ENCODE measurements at regions not wholly inside any gene's neighbourhood (a gene's known extent, or its start where the extent isn't known, plus 50 kb on each side); places are given as distances from the start of the nearest gene placed in this dataset.
"Not testable (repeated sequence)": the region's sequence is repeated elsewhere in the genome, so short reads cannot be mapped to it uniquely, and the experiment has no call there.

DNA sequence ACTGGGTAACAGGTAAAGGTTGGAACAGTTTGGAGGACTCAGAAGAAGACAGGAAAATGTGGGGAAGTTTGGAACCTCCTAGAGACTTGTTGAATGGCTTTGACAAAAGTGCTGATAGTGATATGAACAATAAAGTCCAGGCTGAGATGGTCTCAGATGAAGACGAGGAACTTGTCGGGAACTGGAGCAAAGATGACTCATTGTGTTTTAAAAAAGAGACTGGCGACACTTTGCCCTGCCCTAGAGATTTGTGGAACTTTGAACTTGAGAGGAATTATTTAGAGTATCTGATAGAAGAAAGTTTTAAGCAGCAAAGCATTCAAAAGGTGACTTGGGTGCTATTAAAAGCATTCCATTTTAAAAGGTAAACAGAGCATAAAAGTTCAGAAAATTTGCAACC is 90.6 kb upstream of the CD44 start:
- TF ChIP-seq, protein P1, sequence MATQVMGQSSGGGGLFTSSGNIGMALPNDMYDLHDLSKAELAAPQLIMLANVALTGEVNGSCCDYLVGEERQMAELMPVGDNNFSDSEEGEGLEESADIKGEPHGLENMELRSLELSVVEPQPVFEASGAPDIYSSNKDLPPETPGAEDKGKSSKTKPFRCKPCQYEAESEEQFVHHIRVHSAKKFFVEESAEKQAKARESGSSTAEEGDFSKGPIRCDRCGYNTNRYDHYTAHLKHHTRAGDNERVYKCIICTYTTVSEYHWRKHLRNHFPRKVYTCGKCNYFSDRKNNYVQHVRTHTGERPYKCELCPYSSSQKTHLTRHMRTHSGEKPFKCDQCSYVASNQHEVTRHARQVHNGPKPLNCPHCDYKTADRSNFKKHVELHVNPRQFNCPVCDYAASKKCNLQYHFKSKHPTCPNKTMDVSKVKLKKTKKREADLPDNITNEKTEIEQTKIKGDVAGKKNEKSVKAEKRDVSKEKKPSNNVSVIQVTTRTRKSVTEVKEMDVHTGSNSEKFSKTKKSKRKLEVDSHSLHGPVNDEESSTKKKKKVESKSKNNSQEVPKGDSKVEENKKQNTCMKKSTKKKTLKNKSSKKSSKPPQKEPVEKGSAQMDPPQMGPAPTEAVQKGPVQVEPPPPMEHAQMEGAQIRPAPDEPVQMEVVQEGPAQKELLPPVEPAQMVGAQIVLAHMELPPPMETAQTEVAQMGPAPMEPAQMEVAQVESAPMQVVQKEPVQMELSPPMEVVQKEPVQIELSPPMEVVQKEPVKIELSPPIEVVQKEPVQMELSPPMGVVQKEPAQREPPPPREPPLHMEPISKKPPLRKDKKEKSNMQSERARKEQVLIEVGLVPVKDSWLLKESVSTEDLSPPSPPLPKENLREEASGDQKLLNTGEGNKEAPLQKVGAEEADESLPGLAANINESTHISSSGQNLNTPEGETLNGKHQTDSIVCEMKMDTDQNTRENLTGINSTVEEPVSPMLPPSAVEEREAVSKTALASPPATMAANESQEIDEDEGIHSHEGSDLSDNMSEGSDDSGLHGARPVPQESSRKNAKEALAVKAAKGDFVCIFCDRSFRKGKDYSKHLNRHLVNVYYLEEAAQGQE (IDR thresholded peaks at IDR 0.05; ENCODE audit: low read depth): not testable (repeated sequence)
- TF ChIP-seq, protein P2, sequence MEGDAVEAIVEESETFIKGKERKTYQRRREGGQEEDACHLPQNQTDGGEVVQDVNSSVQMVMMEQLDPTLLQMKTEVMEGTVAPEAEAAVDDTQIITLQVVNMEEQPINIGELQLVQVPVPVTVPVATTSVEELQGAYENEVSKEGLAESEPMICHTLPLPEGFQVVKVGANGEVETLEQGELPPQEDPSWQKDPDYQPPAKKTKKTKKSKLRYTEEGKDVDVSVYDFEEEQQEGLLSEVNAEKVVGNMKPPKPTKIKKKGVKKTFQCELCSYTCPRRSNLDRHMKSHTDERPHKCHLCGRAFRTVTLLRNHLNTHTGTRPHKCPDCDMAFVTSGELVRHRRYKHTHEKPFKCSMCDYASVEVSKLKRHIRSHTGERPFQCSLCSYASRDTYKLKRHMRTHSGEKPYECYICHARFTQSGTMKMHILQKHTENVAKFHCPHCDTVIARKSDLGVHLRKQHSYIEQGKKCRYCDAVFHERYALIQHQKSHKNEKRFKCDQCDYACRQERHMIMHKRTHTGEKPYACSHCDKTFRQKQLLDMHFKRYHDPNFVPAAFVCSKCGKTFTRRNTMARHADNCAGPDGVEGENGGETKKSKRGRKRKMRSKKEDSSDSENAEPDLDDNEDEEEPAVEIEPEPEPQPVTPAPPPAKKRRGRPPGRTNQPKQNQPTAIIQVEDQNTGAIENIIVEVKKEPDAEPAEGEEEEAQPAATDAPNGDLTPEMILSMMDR (IDR thresholded peaks at IDR 0.05 in 2 of 3, conservative IDR thresholded peaks at IDR 0.05 in 1 of 3; ENCODE audit: borderline replicate concordance in 1 of 3, insufficient read depth in 1 of 3, low read depth in 2 of 3, low read length in 2 of 3): not testable (repeated sequence)
- not testable (repeated sequence) for TF ChIP-seq POLR2A (IDR thresholded peaks at IDR 0.05; ENCODE audit: borderline replicate concordance, extremely low read depth, insufficient read depth, insufficient read length); RAD21 (IDR thresholded peaks at IDR 0.05; ENCODE audit: low read depth); POLR2AphosphoS5 (IDR thresholded peaks at IDR 0.05; ENCODE audit: low read depth, low read length); JUND (IDR thresholded peaks at IDR 0.05); SP1 (IDR thresholded peaks at IDR 0.05; ENCODE audit: low read depth)
- TF ChIP-seq, protein P3, sequence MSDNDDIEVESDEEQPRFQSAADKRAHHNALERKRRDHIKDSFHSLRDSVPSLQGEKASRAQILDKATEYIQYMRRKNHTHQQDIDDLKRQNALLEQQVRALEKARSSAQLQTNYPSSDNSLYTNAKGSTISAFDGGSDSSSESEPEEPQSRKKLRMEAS (IDR thresholded peaks at IDR 0.05): not testable (repeated sequence)
- TF ChIP-seq, protein P4, sequence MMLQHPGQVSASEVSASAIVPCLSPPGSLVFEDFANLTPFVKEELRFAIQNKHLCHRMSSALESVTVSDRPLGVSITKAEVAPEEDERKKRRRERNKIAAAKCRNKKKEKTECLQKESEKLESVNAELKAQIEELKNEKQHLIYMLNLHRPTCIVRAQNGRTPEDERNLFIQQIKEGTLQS (IDR thresholded peaks at IDR 0.05): not testable (repeated sequence)

Measured in HCT116 (cell line).